SK-N-SH (cell line): ENCODE measurements at regions not wholly inside any gene's neighbourhood (a gene's known extent, or its start where the extent isn't known, plus 50 kb on each side); places are given as distances from the start of the nearest gene placed in this dataset.

ENCODE experiments used
- CTCF ChIA-PET: fragments of 300-600, 350-600 bp; formaldehyde crosslinking; extraction: SDS; loops from one replicate; lab custom pipeline; 2021; lab: Yijun Ruan, JAX
- POLR2A ChIA-PET: fragments of 350-600 bp; sonication (Branson Sonifier 250); formaldehyde crosslinking; extraction: SDS; loops from one replicate; lab custom pipeline; 2020; ENCODE audit warnings: antibody characterized with exemption, inconsistent platforms; lab: Yijun Ruan, JAX
- DNase-seq: peaks from one replicate; pipeline ENCODE4 v3.0.0; 2012
- H2AFZ ChIP-seq: fragments of 200-600 bp; sonication (generic); 2 replicates; pipeline ENCODE4 v1.8.1; 2016; ENCODE audit warnings: antibody characterized with exemption, mild to moderate bottlenecking, low read depth
- H3F3A ChIP-seq: fragments of 200-600 bp; sonication (generic); replicated peaks from 2 replicates; pipeline ENCODE3; 2016; ENCODE audit warnings: antibody characterized with exemption, mild to moderate bottlenecking; ENCODE audit not compliant: insufficient read depth
- H3K27ac ChIP-seq, 2 experiments: fragments of 200-500 bp in 1 of 2; fragments of 200-600 bp in 1 of 2; sonication (Bioruptor generic) in 1 of 2; sonication (generic), shearing (Covaris generic) in 1 of 2; 2 replicates each; pipeline versions ENCODE4 v1.5.1 to v1.6.1; 2014 to 2016; ENCODE audit warnings: low read depth in 2 of 2, inconsistent platforms in 1 of 2, low read length in 1 of 2, mild to moderate bottlenecking in 1 of 2, mixed read lengths in 1 of 2
- H3K27me3 ChIP-seq: fragments of 200-600 bp; sonication (generic), shearing (Covaris generic); 2 replicates; pipeline ENCODE4 v1.6.1; 2016; ENCODE audit warnings: mixed run types; ENCODE audit not compliant: insufficient read depth
- H3K36me3 ChIP-seq, 2 experiments: fragments of 200-500 bp in 1 of 2; fragments of 200-600 bp in 1 of 2; sonication (Bioruptor generic) in 1 of 2; sonication (generic) in 1 of 2; replicated peaks in 1 of 2; 2 replicates each; pipeline versions ENCODE3 to v1.5.1; 2014 to 2016; ENCODE audit warnings: low read length in 1 of 2, mild to moderate bottlenecking in 1 of 2; ENCODE audit not compliant: insufficient read depth in 2 of 2, control insufficient read depth in 1 of 2
- H3K4me1 ChIP-seq, 2 experiments: fragments of 200-500 bp in 1 of 2; fragments of 200-600 bp in 1 of 2; sonication (Bioruptor generic) in 1 of 2; sonication (generic), shearing (Covaris generic) in 1 of 2; 2 replicates each; pipeline versions ENCODE4 v1.5.1 to v1.6.1; 2014 to 2016; ENCODE audit warnings: low read depth in 1 of 2, low read length in 1 of 2, mixed run types in 1 of 2; ENCODE audit not compliant: insufficient read depth in 2 of 2, control insufficient read depth in 1 of 2
- H3K4me2 ChIP-seq: fragments of 200-600 bp; sonication (generic), shearing (Covaris generic); 2 replicates; pipeline ENCODE4 v1.6.1; 2017; ENCODE audit warnings: mixed run types
- H3K4me3 ChIP-seq, 2 experiments: fragments of 200-500 bp in 1 of 2; fragments of 200-600 bp in 1 of 2; sonication (Bioruptor generic) in 1 of 2; sonication (generic), shearing (Covaris generic) in 1 of 2; 2 replicates each; pipeline versions ENCODE4 v1.5.1 to v1.8.1; 2014 to 2016; ENCODE audit warnings: low read depth in 2 of 2, inconsistent platforms in 1 of 2, low read length in 1 of 2, mild to moderate bottlenecking in 1 of 2, mixed read lengths in 1 of 2, moderate library complexity in 1 of 2
- H3K79me2 ChIP-seq: fragments of 200-600 bp; sonication (generic); 2 replicates; pipeline ENCODE4 v1.8.1; 2017; ENCODE audit warnings: mild to moderate bottlenecking; ENCODE audit not compliant: insufficient read depth
- H3K9ac ChIP-seq: fragments of 200-600 bp; sonication (generic); 2 replicates; pipeline ENCODE4 v1.6.1; 2017; ENCODE audit warnings: mixed run types
- H3K9me2 ChIP-seq: fragments of 200-600 bp; sonication (generic); 2 replicates; pipeline ENCODE4 v1.6.1; 2017; ENCODE audit warnings: mixed run types
- H3K9me3 ChIP-seq: fragments of 200-600 bp; sonication (generic); 2 replicates; pipeline ENCODE4 v1.6.1; 2017; ENCODE audit warnings: mixed run types, mild to moderate bottlenecking, moderate library complexity
- H4K20me1 ChIP-seq: fragments of 200-600 bp; sonication (generic); 2 replicates; pipeline ENCODE4 v1.6.1; 2017; ENCODE audit warnings: mild to moderate bottlenecking, mixed run types; ENCODE audit not compliant: insufficient read depth
- ELF1 ChIP-seq: IDR thresholded peaks from 2 replicates; pipeline ENCODE4 v1.4.0; 2012
- FOXJ3 ChIP-seq: sonication (generic); formaldehyde crosslinking; IDR thresholded peaks from 2 replicates; pipeline ENCODE4 v1.5.1; 2020; ENCODE audit warnings: mild to moderate bottlenecking, missing genetic modification reagents
- FOXM1 ChIP-seq: IDR thresholded peaks from 2 replicates; pipeline ENCODE4 v1.4.0; 2012; ENCODE audit warnings: low read depth, mild to moderate bottlenecking
- GATA2 ChIP-seq: sonication (generic); formaldehyde crosslinking; IDR thresholded peaks from 2 replicates; pipeline ENCODE4 v1.5.0; 2020; ENCODE audit warnings: mild to moderate bottlenecking, missing genetic modification reagents
- JUND ChIP-seq: IDR thresholded peaks from 2 replicates; pipeline ENCODE4 v1.4.0; 2012
- MEF2A ChIP-seq: IDR thresholded peaks from 2 replicates; pipeline ENCODE4 v1.4.0; 2012; ENCODE audit warnings: low read depth, borderline replicate concordance
- MXI1 ChIP-seq: IDR thresholded peaks from 2 replicates; pipeline ENCODE4 v1.6.1; 2012; ENCODE audit warnings: mild to moderate bottlenecking, low read depth, low read length, improper control_type of control experiment
- NFIC ChIP-seq: IDR thresholded peaks from 2 replicates; pipeline ENCODE4 v1.4.0; 2012; ENCODE audit warnings: borderline replicate concordance
- NRF1 ChIP-seq: IDR thresholded peaks from 2 replicates; pipeline ENCODE4 v1.6.1; 2012; ENCODE audit warnings: low read depth, mild to moderate bottlenecking, low read length
- RCOR1 ChIP-seq: fragments of 150-350 bp; IDR thresholded peaks from 2 replicates; pipeline ENCODE4 v1.6.1; 2017; ENCODE audit warnings: antibody characterized with exemption, low read length
- RFX5 ChIP-seq: IDR thresholded peaks from 2 replicates; pipeline ENCODE4 v1.6.1; 2012; ENCODE audit warnings: mild to moderate bottlenecking, improper control_type of control experiment, low read length
- TCF12 ChIP-seq: IDR thresholded peaks from 2 replicates; pipeline ENCODE4 v1.4.0; 2012
- TEAD4 ChIP-seq: IDR thresholded peaks from 2 replicates; pipeline ENCODE4 v1.4.0; 2012; ENCODE audit warnings: mild to moderate bottlenecking, borderline replicate concordance; ENCODE audit not compliant: insufficient read depth
- WGBS: methylation state at CpG from one replicate; pipeline ENCODE4 v1.1.6; 2017; ENCODE audit warnings: low lambda C conversion rate; 5-methylcytosine and 5-hydroxymethylcytosine counted together
- TF ChIP-seq, protein P1 (sequence below): IDR thresholded peaks from 2 replicates; pipeline ENCODE4 v1.6.1; 2012; ENCODE audit warnings: mild to moderate bottlenecking, low read depth, low read length, moderate library complexity
- TF ChIP-seq, protein P2 (sequence below): fragments of 150-350 bp; IDR thresholded peaks from 2 replicates; pipeline ENCODE4 v1.6.1; 2016; ENCODE audit warnings: mild to moderate bottlenecking, low read depth, low read length
- TF ChIP-seq, protein P3 (sequence below): IDR thresholded peaks from 2 replicates; pipeline ENCODE4 v1.4.0; 2012; ENCODE audit warnings: low read depth, borderline replicate concordance
- TF ChIP-seq, protein P4 (sequence below): IDR thresholded peaks from 2 replicates; pipeline ENCODE4 v1.4.0; 2012; ENCODE audit warnings: low read depth, borderline replicate concordance
- TF ChIP-seq, protein P5 (sequence below): fragments of 150-350 bp; IDR thresholded peaks from 2 replicates; pipeline ENCODE4 v1.6.1; 2017; ENCODE audit warnings: antibody characterized with exemption, low read length, low read depth, borderline replicate concordance

DNA sequence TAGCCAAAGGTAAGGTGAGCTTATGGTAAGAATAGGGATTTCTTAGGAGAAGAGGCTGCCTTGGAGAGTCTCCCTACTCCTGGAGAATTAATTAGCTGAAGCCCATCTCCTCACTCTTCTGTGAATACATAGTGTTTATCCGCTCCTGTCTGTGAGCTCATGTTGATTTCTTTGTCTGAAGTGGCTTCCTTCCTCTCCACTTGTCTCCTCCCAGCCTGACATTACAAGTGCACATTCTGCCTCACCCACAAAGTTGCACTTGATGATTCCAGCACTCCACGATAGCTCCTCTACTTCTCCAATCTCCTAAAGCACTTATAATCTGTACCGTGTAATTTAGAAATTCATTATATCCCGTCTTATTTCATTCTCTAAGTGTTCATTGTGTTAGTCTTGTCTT, 287.2 kb downstream of the QKI start (continued):
- TF ChIP-seq, protein P1, sequence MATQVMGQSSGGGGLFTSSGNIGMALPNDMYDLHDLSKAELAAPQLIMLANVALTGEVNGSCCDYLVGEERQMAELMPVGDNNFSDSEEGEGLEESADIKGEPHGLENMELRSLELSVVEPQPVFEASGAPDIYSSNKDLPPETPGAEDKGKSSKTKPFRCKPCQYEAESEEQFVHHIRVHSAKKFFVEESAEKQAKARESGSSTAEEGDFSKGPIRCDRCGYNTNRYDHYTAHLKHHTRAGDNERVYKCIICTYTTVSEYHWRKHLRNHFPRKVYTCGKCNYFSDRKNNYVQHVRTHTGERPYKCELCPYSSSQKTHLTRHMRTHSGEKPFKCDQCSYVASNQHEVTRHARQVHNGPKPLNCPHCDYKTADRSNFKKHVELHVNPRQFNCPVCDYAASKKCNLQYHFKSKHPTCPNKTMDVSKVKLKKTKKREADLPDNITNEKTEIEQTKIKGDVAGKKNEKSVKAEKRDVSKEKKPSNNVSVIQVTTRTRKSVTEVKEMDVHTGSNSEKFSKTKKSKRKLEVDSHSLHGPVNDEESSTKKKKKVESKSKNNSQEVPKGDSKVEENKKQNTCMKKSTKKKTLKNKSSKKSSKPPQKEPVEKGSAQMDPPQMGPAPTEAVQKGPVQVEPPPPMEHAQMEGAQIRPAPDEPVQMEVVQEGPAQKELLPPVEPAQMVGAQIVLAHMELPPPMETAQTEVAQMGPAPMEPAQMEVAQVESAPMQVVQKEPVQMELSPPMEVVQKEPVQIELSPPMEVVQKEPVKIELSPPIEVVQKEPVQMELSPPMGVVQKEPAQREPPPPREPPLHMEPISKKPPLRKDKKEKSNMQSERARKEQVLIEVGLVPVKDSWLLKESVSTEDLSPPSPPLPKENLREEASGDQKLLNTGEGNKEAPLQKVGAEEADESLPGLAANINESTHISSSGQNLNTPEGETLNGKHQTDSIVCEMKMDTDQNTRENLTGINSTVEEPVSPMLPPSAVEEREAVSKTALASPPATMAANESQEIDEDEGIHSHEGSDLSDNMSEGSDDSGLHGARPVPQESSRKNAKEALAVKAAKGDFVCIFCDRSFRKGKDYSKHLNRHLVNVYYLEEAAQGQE = no peak
- TF ChIP-seq TEAD4 = no peak
- TF ChIP-seq FOXJ3 (CRISPR knock-in tag) = no peak
- TF ChIP-seq RFX5 = no peak
- TF ChIP-seq, protein P2, sequence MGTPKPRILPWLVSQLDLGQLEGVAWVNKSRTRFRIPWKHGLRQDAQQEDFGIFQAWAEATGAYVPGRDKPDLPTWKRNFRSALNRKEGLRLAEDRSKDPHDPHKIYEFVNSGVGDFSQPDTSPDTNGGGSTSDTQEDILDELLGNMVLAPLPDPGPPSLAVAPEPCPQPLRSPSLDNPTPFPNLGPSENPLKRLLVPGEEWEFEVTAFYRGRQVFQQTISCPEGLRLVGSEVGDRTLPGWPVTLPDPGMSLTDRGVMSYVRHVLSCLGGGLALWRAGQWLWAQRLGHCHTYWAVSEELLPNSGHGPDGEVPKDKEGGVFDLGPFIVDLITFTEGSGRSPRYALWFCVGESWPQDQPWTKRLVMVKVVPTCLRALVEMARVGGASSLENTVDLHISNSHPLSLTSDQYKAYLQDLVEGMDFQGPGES = no peak
- TF ChIP-seq GATA2 (CRISPR knock-in tag) = no peak
- no peak for TF ChIP-seq ELF1
- TF ChIP-seq RCOR1 = no peak
- TF ChIP-seq MXI1 = no peak
- TF ChIP-seq, protein P3, sequence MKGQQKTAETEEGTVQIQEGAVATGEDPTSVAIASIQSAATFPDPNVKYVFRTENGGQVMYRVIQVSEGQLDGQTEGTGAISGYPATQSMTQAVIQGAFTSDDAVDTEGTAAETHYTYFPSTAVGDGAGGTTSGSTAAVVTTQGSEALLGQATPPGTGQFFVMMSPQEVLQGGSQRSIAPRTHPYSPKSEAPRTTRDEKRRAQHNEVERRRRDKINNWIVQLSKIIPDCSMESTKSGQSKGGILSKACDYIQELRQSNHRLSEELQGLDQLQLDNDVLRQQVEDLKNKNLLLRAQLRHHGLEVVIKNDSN = no peak
- TF ChIP-seq JUND = no peak

DNA sequence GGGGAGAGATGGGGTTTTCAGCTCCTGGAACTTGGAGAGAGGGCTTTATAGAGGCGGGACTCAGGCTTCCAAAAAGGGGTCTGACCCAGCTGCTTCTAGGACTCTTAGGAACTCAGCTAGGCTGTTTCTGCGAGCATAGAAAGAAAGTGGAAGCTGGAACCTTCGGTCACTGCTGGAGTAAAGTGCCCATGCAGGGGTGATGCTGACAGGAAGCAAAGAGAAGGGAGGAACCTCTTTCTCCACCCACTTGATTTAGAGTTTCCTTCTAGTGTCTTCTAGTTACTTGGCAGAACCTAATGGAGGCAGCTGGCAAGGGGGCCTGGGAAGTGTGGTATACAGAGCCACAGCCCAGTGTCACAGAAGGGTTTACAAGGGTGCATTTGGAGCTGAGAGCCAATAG, 283.6 kb downstream of the QKI start:
- no peaks in the 10 kb centered on the region for H3F3A ChIP-seq
- no peaks in the 10 kb centered on the region for H3K9me3 ChIP-seq
- POLR2A ChIA-PET = interaction anchor here (0.6 kb wide), 1 partner anchor 254 kb away, joined by 3 read pairs; no protein-coding TSS in a partner anchor
- no peak for TF ChIP-seq NFIC
- no peak for TF ChIP-seq FOXJ3 (CRISPR knock-in tag)
- TF ChIP-seq, protein P2 = no peak
- TF ChIP-seq, protein P4, sequence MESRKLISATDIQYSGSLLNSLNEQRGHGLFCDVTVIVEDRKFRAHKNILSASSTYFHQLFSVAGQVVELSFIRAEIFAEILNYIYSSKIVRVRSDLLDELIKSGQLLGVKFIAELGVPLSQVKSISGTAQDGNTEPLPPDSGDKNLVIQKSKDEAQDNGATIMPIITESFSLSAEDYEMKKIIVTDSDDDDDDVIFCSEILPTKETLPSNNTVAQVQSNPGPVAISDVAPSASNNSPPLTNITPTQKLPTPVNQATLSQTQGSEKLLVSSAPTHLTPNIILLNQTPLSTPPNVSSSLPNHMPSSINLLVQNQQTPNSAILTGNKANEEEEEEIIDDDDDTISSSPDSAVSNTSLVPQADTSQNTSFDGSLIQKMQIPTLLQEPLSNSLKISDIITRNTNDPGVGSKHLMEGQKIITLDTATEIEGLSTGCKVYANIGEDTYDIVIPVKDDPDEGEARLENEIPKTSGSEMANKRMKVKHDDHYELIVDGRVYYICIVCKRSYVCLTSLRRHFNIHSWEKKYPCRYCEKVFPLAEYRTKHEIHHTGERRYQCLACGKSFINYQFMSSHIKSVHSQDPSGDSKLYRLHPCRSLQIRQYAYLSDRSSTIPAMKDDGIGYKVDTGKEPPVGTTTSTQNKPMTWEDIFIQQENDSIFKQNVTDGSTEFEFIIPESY = no peak
- no peak for TF ChIP-seq TCF12
- TF ChIP-seq, protein P5, sequence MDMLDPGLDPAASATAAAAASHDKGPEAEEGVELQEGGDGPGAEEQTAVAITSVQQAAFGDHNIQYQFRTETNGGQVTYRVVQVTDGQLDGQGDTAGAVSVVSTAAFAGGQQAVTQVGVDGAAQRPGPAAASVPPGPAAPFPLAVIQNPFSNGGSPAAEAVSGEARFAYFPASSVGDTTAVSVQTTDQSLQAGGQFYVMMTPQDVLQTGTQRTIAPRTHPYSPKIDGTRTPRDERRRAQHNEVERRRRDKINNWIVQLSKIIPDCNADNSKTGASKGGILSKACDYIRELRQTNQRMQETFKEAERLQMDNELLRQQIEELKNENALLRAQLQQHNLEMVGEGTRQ = no peak
- TF ChIP-seq RFX5 = no peak
- no peak for TF ChIP-seq FOXM1
- no peak for TF ChIP-seq ELF1
- TF ChIP-seq, protein P1 = no peak
- TF ChIP-seq MEF2A = no peak
- no peak for TF ChIP-seq NRF1
- no peak for TF ChIP-seq RCOR1

More for the DNA sequence above, 283.6 kb downstream of the QKI start:
- no peak for DNase-seq
- CTCF ChIA-PET = no interaction called here
- Histone ChIP-seq H3K79me2 (no peaks in the 10 kb centered on the region), H3K4me2 (no peak overlapping the region), H4K20me1 (no peaks in the 10 kb centered on the region), H3K9me2 (no peaks in the 10 kb centered on the region), H3K4me1 (no peaks in the 10 kb centered on the region), H3K27ac (no peak overlapping the region), H3K27me3 (no peaks in the 10 kb centered on the region), H2AFZ (no peak overlapping the region), H3K9ac (no peak overlapping the region), H3K4me3 (no peak overlapping the region), H3K36me3 (no peaks in the 10 kb centered on the region)
- WGBS = 13% methylated on average over 3 of the region's 3 CpGs
